Lung microvascular endothelial cell (primary cell): ENCODE measurements at regions not wholly inside any gene's neighbourhood (a gene's known extent, or its start where the extent isn't known, plus 50 kb on each side); places are given as distances from the start of the nearest gene placed in this dataset.
"Not testable (repeated sequence)": the region's sequence is repeated elsewhere in the genome, so short reads cannot be mapped to it uniquely, and the experiment has no call there.

Experiments used
- DNase-seq, 2 donors: peaks; one replicate each; pipeline versions ENCODE4 v3.0.0 to v3.0.0-alpha.2; 2010; ENCODE audit warnings: low read depth in 2 of 2

DNA sequence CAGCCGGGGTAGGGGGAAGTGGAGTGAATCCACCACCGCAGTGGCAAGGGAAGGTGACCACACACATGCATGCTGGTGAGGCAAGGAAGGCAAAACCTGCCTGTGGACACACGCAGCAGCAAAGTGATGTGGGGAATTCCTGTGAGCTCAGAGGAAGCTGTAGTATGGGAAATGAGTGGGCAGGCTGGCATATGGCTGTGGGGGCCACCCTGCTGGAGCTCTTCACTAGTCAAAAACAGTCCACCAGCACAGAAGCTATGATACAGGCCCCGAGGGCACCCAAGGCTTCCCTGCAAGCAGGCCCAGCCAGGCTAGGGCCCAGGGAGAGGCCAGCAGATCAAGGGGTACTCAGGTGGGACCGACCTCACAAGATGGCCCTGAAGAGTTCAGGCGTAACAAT lies 239.1 kb downstream of the CHM start:
- no peak for DNase-seq

DNA sequence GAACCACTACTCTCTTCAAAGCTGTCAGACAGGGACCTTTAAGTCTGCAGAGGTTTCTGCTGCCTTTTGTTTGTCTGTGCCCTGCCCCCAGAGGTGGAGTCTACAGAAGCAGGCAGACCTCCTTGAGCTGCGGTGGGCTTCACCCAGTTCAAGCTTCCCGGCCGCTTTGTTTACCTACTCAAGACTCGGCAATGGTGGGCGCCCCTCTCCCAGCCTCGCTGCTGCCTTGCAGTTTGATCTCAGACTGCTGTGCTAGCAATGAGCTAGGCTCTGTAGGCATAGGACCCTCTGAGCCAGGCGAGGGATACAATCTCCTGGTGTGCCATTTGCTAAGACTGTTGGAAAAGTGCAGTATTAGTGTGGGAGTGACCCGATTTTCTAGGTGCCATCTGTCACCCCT lies 275.0 kb downstream of the CHM start:
- not testable (repeated sequence) for DNase-seq

DNA sequence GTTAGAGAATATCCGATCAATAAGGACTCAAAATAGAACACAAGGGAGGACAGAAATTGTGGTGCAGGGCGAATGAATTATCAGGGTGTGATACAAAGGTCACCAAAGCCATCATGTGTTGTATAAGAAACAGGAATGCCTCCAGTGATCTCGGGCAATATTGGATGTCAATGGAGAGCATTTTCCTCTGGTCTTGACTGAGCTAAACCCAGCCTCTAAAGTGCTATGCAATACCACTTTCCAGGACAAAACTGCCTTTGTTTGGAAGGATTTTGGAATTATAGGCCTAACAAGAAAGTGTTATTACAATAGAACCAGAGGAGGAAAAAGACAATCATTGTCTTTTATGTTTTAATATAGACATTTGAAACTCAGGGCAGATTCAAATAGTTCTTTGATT lies 281.7 kb downstream of the CHM start:
- no peak for DNase-seq

DNA sequence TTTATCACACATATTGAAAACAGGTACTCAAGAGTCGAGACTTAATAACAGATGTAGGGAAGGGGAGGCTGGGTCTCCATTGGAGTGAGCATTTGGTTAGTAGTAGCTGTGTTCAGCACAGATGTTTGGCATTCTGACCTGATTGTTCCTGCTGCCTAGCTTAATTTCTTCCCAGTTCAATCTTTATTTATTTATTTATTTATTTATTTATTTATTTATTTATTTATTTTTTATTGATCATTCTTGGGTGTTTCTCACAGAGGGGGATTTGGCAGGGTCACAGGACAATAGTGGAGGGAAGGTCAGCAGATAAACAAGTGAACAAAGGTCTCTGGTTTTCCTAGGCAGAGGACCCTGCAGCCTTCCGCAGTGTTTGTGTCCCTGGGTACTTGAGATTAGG lies 324.3 kb downstream of the CHM start:
- DNase-seq, result not testable (repeated sequence)

DNA sequence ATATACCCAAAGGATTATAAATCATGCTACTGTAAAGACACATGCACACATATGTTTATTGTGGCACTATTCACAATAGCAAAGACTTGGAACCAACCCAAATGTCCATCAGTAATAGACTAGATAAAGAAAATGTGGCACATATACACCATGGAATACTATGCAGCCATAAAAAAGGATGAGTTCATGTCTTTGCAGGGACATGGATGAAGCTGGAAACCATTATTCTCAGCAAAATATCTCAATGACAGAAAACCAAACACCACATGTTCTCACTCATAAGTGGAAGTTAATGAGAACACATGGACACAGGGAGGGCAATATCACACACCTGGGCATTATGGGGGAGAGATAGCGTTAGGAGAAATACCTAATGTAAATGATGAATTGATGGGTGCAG lies 323.8 kb upstream of the POF1B start:
- DNase-seq, result not testable (repeated sequence)

DNA sequence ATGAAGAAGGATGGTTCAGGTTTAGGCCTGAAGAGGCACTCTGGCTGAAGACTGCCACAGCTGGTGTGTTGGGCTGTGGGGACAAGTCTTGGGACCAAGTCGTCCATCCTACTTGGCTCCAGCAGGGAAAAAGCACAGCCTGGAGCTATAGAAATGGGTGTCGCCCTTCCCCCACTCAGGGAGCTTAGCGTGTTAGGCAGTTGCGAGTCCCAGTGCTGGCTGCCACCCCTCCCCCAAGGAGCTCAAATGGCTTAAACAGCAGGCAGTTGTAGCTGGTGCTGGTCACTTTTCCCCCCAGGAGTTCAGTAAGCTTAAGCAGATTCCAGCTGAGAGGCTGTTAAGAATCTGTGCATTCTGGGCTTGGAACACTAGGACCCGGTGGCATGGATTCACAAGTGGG lies 319.5 kb upstream of the POF1B start:
- no peak for DNase-seq

DNA sequence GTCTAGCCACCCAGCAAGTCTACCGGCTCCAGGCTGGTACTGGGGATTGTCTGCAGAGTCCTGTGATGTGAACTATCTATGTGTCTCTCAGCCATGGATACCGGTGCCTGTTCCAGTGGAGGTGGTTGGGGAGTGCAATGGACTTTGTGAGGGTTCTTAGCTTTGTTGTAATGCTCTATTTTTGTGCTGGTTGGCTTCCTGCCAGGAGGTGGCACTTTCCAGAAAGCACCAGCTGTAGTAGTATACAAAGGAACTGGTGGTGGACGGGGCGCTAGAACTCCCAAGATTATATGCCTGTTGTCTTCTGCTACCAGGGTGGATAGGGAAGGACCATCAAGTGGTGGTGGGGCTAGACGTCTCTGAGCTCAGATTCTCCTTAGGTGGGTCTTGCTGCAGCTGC lies 306.4 kb upstream of the POF1B start:
- DNase-seq, result no peak

DNA sequence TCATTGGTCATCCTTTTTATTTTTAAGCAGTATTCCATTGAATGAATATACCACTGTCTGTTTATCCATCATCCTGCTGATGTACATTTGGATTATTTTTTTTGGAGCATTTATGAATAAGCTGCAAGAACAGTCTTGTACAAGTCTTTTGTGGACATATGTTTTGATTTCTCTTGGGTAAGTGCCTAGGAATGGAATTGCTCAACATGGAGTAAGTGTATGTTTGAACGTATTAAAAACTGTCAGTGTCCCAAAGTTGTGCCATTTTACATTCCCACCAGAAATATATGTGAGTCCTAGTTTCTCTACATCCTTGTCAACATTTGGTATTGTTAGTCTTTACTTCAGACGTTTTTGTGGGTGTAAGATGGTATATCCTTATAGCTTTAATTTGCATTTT lies 287.0 kb upstream of the POF1B start:
- no peak for DNase-seq

DNA sequence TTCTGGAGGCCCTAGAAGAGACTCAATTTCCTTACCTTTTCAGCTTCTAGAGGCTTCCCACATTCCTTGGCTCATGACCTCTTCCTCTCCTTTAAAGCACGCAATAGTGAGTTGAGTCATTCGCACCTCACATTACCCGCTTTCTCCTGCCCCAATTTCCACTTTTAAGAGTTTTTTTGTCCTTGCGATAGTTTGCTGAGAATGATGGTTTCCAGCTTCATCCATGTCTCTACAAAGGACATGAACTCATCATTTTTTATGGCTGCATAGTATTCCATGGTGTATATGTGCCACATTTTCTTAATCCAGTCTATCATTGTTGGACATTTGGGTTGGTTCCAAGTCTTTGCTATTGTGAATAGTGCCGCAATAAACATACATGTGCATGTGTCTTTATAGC lies 284.5 kb upstream of the POF1B start:
- DNase-seq, result not testable (repeated sequence)

DNA sequence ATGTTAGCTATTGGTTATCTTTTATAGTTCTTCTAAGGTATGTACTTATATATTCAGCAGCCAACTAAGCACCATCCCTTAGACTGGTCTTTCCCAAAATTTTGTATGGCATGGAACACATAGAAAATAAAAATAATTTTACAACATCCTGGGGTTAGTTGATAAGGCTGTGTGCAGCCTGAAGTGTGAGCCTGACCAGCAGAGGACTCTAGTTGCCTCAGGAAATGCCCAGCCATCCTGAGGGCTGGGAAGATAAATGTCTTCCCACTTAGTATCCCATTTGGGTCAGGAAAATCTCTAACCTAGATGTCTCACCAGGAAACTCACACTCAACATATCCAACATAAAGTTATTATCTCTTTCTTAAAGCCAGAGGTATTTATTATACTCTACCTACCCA lies 251.4 kb upstream of the POF1B start:
- no peak for DNase-seq

DNA sequence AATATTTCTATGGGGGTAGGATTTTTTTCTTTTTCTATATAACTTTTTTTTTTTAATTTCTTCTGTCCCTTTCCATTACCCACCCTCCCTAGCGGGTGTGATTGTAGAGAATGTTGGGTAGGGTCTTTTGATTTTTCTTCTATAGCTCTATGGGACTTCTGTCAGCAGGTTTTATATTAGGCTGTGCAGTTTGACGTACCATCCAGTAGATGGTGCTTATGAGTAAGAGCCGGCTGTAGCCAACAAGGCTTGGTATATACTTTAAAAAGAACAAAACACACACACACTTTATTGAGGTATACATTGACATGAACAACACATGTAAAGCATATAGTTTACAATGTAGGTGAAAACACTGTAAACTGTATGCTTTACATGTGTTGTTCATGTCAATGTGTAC lies 247.9 kb upstream of the POF1B start:
- DNase-seq, result peak; percentile 4 to 30

DNA sequence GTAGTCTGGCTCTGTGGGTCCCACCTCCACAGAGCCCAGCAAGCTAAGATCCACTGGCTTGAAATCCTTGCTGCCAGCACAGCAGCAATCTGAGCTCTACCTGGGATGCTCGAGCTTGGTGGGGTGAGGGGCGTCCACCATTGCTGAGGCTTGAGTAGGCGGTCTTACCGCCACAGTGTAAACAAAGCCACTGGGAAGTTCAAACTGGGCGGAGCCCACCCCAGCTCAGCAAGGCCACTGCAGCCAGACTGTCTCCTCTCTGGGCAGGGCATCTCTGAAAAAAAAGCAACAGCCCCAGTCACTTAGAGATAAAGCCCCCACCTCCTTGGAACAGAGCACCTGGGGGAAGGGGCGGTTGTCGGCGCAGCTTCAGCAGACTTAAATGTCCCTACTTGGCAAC lies 243.2 kb upstream of the POF1B start:
- DNase-seq, result no peak

DNA sequence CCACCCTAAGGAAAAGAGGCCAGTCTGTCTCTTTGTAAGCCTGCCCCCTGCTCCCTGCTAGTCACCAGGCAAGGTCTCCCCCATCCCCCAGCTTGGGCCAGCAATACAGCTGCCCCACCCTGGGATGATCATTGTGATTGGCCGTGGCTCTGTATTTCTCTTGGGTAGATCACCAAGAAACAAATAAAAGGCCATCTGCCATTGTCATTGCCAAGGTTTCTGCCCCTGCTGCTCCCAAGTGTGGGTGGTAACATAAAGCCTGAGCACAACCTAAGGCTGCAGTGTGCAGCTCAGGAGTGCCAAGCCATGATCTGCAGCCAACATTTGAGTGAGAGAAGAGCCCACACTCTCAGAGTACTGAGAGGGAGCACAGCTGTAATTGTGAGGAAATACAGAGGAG lies 241.0 kb upstream of the POF1B start:
- no peak for DNase-seq

DNA sequence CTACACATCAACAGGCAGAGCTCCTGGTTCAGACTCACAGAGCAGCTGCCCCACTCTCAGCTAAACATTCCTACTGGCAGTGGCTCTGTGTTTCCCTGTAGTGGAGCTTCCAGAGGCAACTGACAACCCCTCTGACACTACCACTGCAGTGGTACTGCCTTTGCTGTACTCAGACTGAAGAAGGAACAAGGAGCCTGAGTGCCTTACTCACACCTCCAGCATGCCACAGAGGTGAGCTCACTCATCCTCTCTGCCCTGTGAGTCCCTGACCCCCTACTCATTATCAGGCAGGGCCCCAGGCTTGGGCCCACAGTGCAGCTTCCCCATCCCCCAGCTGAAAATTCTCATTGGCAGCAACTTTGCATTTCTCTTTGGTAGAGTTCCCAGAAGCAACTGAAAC lies 240.5 kb upstream of the POF1B start:
- no peak for DNase-seq

DNA sequence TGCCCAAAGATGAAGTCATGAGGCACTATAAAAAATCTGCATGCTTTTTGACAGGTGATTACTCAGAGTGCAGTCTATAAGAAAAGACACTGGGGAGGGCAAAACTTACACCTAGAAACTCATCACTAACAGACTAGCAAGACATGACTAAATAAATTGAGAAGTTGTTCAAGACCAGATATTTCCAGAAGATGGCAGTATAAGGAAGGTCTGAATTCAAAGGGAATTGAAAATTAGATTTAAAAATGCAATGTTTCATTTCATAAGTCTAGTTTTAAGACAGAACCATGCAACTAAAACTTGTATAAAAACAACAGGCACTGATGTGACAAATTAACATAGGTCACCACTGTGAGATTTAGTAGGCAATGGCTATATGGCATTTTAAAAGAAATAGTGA lies 232.5 kb upstream of the POF1B start:
- DNase-seq, result peak; percentile 8 to 30

DNA sequence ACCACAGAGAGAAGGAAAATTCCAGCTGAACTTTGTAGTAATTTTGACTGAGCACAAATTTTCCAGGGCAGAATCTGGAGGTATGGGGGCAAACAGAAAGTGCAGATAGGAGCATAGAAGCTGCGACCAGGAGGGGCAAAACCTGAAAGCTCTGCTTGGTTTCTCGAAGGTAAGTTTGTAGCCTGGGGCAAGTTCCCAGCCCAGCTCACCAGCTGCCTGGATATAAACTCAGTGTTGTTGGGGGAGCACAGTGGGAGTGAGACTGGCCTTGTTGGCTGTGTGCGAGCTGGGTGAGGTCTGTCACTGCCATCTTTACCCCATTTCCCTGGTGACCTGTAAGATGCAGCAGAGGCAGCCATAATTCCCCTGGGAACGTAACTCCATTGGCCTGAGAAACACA lies 213.5 kb upstream of the POF1B start:
- DNase-seq, result no peak

DNA sequence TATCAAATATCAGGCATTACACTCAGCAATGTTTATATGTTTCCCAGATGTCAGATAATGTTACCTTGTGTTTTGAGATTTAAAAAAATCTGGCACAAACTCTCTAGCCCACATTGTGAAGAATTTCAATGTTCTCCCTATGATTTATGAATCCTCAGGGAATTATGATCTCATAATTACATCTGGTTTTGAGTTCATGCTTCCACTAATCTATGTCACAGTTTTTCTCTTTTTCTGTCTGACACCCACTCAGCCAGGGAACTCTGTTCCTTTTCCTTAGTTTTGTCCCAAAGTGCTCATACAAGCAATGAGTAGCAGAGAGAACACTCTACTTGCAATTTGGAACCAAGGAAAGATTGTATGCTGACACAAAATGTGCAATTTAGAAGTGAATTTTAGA lies 212.1 kb upstream of the POF1B start:
- no peak for DNase-seq

DNA sequence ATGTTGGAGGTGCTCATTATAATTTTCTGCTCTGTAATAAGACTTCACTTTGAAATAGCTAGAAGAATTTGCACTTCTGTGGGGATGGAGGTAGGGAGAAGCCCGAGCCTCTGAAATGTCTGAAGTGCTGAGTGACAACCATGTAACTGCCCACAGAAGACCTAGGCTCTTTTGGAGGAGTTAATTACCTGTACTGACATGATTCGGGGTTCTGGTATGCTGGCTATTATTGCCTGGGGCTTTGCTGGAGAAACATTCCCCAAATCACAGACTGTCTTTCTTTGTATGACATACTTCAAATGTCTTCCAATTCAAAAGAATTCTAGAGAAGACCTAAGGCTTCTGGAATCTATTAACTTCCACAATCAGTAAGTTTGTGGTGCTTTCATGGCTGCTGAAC lies 211.2 kb upstream of the POF1B start:
- no peak for DNase-seq

DNA sequence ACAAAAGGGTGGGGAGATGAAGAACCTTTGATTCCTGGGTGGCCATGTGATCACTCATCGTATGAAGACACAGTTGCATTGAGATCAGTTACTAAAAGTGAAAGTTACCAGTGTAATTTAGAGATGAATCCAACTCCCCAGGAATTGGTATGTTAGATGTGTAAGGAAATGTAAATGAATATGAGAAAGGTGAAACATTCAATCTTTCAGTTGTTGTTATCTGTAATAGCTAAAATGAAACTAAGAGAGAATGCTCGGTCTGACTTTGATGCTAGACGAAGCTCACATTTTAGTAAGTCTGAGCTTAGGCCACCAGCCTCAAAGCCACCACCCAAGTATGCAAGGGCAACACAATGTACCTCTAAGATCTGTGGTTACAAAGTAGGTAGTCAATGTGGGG lies 194.3 kb upstream of the POF1B start:
- no peak for DNase-seq

DNA sequence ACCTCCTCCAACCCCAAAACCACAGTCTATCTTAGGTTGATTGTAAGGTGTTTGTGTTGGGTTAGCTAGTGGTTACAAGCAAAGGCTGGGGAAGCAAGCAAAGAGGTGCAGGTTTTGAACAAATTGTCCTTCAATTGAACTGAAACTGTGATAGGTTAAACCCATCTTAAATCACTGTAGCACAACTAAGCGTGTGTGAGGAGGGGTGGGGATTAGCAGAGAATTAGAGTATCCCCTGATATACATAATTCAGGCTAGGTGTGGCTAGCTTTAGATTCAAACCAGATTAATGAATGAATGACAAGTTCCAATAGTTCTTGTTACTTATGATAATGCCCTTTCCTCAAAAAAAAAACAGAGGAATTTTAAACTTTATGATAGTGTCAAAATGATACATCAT lies 191.0 kb upstream of the POF1B start:
- no peak for DNase-seq

DNA sequence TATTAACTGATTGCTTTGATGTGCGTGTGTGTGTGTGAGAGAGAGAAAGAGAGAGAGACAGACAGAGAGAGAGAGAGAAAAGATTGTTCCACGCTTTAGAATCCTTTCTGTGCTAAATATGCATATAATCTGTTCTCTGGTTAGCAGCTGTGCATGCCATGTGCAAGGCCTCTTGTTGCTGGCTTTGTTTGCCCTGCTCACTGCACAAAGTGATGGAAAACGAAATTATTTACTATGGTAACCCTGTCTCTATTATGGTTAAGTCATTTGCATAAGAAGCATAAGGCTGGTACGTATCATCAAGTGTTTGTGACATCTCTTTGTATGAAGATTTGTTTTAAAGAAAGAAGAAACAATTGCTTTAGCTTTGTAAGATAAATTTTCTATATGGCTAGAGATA lies 190.2 kb upstream of the POF1B start:
- DNase-seq, result no peak

DNA sequence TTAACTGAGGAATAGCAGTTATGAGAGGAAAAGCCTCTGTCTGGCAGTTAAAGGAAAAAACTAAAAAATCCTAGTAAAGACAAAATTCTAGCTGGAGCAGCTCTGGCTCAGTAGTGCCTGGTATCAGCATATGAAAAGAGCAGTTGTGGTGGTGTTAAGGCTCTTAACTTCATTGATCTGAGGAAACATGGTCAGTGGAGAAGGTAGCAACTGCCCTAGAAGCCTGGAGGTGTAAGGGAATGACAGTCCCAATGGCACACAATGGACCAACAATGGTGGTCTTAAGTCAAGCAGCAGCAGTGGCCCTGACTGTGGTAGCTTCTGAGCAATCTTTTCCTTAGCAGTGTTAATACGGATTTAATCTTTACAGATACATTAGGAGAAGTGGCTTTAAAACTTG lies 189.6 kb upstream of the POF1B start:
- no peak for DNase-seq

DNA sequence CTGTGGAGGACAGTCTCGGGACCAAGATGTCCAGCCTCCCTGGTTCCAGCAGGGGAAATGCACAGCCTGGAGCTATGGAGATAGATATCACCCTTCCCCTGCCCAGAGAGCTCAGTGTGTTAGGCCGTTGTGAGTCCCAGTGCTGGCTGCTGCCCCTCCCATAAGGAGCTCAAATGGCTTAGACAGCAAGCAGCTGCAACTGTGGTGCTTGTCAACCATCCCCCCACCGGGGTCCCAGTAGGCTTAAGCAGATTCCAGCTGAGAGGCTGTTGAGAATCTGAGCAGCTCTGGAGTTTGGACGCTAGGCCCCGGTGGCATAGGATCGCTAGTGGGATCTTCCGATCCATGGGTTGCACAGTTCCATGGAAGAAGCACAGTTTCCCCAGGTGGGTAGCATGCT lies 181.8 kb upstream of the POF1B start:
- no peak for DNase-seq

DNA sequence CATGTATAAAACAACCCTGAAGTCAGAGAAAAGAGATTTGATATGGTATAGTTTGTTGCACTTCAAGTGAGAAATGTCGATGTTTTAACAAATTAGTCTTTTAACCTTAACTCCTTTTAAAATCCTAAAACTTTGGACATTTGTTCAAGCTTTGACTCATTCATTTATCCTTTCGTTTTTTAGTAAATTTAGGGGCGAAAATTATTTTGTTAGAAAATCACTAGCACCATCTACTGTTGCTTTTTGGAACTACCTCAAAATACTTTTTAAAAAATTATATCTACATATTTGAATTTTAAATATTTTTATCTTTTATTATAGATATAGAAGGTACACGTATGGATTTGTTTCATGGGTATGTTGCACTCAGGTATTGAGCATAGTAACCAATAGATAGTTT lies 165.1 kb upstream of the POF1B start:
- DNase-seq, result peak in 1 of 2 donors; percentile 9

DNA sequence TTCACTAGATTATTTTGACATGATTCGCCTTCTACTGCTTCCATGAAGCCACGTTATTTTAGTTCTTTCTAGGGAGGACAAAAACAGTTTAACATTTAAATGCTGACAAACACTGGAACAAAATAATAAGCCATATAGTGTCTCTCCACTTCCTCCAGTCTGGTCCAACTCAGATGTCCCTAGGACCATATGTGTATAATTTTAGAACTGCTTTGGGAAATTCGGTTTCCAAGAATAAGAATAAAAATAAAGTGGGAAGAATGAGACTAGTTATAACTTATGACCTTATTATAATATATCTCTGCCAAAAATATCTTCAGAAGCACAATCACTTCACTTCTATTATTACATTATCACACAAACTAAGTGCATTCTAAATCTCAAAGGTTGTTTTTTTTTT lies 164.4 kb upstream of the POF1B start:
- no peak for DNase-seq
